DOHH2 (cell line): ENCODE measurements at regions not wholly inside any gene's neighbourhood (a gene's known extent, or its start where the extent isn't known, plus 50 kb on each side); places are given as distances from the start of the nearest gene placed in this dataset.

Experiments used
- EZH2phosphoT487 ChIP-seq: fragments of 200-600 bp; sonication (generic); IDR thresholded peaks from 2 replicates; pipeline ENCODE4 v1.6.1; 2017; ENCODE audit warnings: borderline replicate concordance, mild to moderate bottlenecking, antibody characterized with exemption, low read length, moderate library complexity, mixed read lengths
- TF ChIP-seq, protein P1 (sequence below): fragments of 200-600 bp; sonication (generic); IDR thresholded peaks from one replicate; pipeline ENCODE4 v1.5.1; 2014; ENCODE audit warnings: antibody characterized with exemption, mild to moderate bottlenecking, low read depth, low read length; ENCODE audit not compliant: poor library complexity, severe bottlenecking

GRCh38 chr16:51907680-51908079 lies 639.3 kb downstream of the TOX3 start:
- TF ChIP-seq, protein P1, sequence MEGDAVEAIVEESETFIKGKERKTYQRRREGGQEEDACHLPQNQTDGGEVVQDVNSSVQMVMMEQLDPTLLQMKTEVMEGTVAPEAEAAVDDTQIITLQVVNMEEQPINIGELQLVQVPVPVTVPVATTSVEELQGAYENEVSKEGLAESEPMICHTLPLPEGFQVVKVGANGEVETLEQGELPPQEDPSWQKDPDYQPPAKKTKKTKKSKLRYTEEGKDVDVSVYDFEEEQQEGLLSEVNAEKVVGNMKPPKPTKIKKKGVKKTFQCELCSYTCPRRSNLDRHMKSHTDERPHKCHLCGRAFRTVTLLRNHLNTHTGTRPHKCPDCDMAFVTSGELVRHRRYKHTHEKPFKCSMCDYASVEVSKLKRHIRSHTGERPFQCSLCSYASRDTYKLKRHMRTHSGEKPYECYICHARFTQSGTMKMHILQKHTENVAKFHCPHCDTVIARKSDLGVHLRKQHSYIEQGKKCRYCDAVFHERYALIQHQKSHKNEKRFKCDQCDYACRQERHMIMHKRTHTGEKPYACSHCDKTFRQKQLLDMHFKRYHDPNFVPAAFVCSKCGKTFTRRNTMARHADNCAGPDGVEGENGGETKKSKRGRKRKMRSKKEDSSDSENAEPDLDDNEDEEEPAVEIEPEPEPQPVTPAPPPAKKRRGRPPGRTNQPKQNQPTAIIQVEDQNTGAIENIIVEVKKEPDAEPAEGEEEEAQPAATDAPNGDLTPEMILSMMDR, result no peak
- TF ChIP-seq EZH2phosphoT487, result no peak
